ENCODE measurements at regions not wholly inside any gene's neighbourhood (a gene's known extent, or its start where the extent isn't known, plus 50 kb on each side); places are given as distances from the start of the nearest gene placed in this dataset.
A peak's percentile ranks its signal among the peaks of the same experiment; 100 is the strongest.

DNA sequence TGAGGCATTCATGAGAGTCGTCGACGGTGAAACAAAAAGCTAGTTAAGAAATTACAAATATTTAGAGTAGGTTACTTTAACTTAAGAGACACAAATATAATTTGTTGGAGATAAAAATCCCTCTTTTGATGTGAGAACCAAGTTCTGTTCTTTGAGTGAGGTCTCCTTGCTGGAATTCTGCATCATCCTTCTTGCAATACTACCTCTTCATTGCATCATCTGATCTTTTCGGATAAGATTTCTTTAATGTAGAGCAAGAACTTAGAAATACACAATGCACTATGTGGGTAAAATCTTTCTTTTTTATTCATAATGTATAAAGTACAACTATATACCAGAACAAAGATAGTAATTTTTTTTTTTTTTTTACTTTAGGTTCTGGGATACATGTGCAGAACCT, 118.4 kb downstream of the ARL4C start:
- no peak overlapping the region for H3K4me3 ChIP-seq (ENCODE audit: insufficient read depth, low read depth, low read length, poor library complexity, severe bottlenecking)
- no peaks in the 10 kb centered on the region for H3K9me3 ChIP-seq (ENCODE audit: control insufficient read depth, low read length)
- no peak for DNase-seq

GRCh38 chr2:234377761-234378391, 119.0 kb downstream of the ARL4C start:
- no peak overlapping the region for H3K4me3 ChIP-seq (ENCODE audit: insufficient read depth, low read depth, low read length, poor library complexity, severe bottlenecking)
- no peaks in the 10 kb centered on the region for H3K9me3 ChIP-seq (ENCODE audit: control insufficient read depth, low read length)
- H3K36me3 ChIP-seq (ENCODE audit: control insufficient read depth, insufficient read depth, low read length) = no peaks in the 10 kb centered on the region
- no peak overlapping the region for H3K27ac ChIP-seq (ENCODE audit: insufficient read depth, low read length, poor library complexity, severe bottlenecking)
- no peak for DNase-seq
- peaks cover 5% of the 10 kb centered on the region for H3K4me1 ChIP-seq (ENCODE audit: control insufficient read depth, insufficient read depth, low read length, poor library complexity, severe bottlenecking)
- H3K27me3 ChIP-seq (replicated peaks; ENCODE audit: control insufficient read depth, insufficient read depth, low read length, poor library complexity, severe bottlenecking) = no peaks in the 10 kb centered on the region

More for the DNA sequence above, 118.4 kb downstream of the ARL4C start:
- Histone ChIP-seq H3K4me1 (ENCODE audit: control insufficient read depth, insufficient read depth, low read length, poor library complexity, severe bottlenecking) (no peaks in the 10 kb centered on the region), H3K27ac (ENCODE audit: insufficient read depth, low read length, poor library complexity, severe bottlenecking) (no peak overlapping the region), H3K27me3 (replicated peaks; ENCODE audit: control insufficient read depth, insufficient read depth, low read length, poor library complexity, severe bottlenecking) (no peaks in the 10 kb centered on the region), H3K36me3 (ENCODE audit: control insufficient read depth, insufficient read depth, low read length) (no peaks in the 10 kb centered on the region)

DNA sequence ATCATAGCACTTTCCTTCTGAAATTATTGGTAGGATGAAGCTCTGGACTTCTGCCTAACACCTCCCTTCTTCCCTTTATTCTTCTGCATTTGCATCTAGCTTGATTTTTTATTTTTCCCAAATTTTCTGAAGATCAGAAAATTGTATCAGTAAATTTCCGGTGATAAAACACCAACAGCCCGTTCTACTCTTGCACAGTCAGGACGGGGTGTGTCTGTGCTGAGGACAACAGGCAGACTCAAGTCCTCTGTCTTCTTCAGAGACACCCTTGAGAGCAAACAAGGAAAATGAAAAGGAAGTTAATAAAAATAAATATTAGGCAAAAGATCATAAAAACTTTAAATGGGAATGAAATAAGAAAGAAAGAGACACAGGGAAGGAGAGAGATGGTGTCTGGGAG, 120.7 kb downstream of the ARL4C start:
- Histone ChIP-seq H3K36me3 (ENCODE audit: control insufficient read depth, insufficient read depth, low read length) (no peaks in the 10 kb centered on the region), H3K9me3 (ENCODE audit: control insufficient read depth, low read length) (no peaks in the 10 kb centered on the region), H3K27ac (ENCODE audit: insufficient read depth, low read length, poor library complexity, severe bottlenecking) (no peak overlapping the region), H3K4me1 (ENCODE audit: control insufficient read depth, insufficient read depth, low read length, poor library complexity, severe bottlenecking) (peaks cover 17% of the 10 kb centered on the region), H3K4me3 (ENCODE audit: insufficient read depth, low read depth, low read length, poor library complexity, severe bottlenecking) (no peak overlapping the region), H3K27me3 (replicated peaks; ENCODE audit: control insufficient read depth, insufficient read depth, low read length, poor library complexity, severe bottlenecking) (no peaks in the 10 kb centered on the region)
- no peak for DNase-seq

DNA sequence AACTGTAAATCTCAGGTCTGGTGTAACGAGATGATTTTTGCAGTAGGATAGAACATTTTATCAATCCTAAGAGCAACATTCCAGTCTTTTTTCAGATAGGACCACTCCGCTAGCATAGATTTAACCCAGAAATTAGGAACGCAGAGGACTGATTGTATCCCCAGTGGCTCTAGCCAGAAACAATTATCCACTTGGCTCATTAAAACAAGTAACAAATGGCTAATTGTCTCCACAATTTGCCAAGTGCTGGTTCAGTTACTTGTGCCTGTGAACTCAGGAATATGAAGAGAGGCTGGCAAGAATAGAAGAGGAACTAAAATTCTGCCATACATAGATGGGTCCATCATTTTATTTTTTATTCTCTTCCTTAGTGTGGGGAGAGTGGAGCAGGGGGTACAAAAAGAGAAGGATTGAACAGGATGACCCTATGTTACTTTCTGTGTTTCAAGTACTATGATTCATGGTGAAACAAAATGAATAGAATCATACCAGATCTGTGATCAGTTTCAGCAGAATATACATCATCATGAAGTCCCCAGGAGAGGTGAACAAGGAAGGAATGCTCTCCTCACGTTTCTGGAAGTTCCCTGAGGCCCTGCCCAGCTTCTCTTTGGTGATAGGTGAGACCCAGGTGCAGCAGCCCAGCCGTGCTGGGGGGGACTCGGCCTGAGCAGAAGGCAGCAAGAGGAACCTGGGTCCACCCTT, 121.6 kb downstream of the ARL4C start:
- no peak overlapping the region for H3K27ac ChIP-seq (ENCODE audit: insufficient read depth, low read length, poor library complexity, severe bottlenecking)
- peaks cover 17% of the 10 kb centered on the region for H3K4me1 ChIP-seq (ENCODE audit: control insufficient read depth, insufficient read depth, low read length, poor library complexity, severe bottlenecking)
- DNase-seq = no peak
- no peaks in the 10 kb centered on the region for H3K27me3 ChIP-seq (replicated peaks; ENCODE audit: control insufficient read depth, insufficient read depth, low read length, poor library complexity, severe bottlenecking)
- no peak overlapping the region for H3K4me3 ChIP-seq (ENCODE audit: insufficient read depth, low read depth, low read length, poor library complexity, severe bottlenecking)
- no peaks in the 10 kb centered on the region for H3K36me3 ChIP-seq (ENCODE audit: control insufficient read depth, insufficient read depth, low read length)
- H3K9me3 ChIP-seq (ENCODE audit: control insufficient read depth, low read length) = no peaks in the 10 kb centered on the region

DNA sequence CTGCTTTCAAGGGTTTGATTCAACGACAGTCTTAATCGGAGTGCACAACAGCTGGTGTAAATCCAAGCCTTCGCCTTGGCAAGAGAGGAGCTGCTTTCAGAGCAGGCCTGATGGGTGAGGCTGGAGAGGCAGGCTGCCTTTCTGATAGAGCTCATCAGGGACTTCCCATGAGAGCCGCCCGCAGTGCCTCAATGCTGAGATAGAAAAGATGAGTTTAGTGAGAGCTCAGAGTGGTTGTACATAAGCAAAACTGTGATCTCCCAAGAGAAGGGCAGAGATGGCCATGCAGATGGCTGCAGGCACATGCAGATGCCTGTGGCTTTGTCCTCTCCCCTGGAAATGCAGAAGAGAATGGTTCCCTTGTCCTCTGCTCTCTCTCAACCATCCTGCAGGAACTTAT, 122.1 kb downstream of the ARL4C start:
- H3K27me3 ChIP-seq (replicated peaks; ENCODE audit: control insufficient read depth, insufficient read depth, low read length, poor library complexity, severe bottlenecking) = no peaks in the 10 kb centered on the region
- no peak for DNase-seq
- H3K4me3 ChIP-seq (ENCODE audit: insufficient read depth, low read depth, low read length, poor library complexity, severe bottlenecking) = no peak overlapping the region
- H3K4me1 ChIP-seq (ENCODE audit: control insufficient read depth, insufficient read depth, low read length, poor library complexity, severe bottlenecking) = peaks cover 17% of the 10 kb centered on the region
- no peaks in the 10 kb centered on the region for H3K36me3 ChIP-seq (ENCODE audit: control insufficient read depth, insufficient read depth, low read length)
- no peak overlapping the region for H3K27ac ChIP-seq (ENCODE audit: insufficient read depth, low read length, poor library complexity, severe bottlenecking)
- H3K9me3 ChIP-seq (ENCODE audit: control insufficient read depth, low read length) = no peaks in the 10 kb centered on the region

DNA sequence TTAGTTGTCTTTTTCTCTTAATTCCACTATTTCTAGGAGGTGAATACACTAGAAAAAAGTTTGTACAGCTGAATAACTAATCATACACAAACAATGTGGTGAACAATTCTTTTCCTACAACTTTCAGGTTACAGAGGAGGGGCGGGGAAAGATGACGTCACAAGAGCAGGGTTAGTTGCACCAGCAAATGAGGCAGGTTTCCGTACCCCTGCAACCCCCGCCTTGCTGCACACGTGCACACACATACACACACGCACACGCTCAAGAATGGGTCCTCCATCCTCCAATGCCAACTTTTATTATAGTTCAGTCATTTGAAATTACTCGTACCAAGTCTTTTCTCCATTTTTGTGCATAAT, 122.8 kb downstream of the ARL4C start:
- no peak overlapping the region for H3K27ac ChIP-seq (ENCODE audit: insufficient read depth, low read length, poor library complexity, severe bottlenecking)
- H3K4me1 ChIP-seq (ENCODE audit: control insufficient read depth, insufficient read depth, low read length, poor library complexity, severe bottlenecking) = peaks cover 18% of the 10 kb centered on the region
- no peaks in the 10 kb centered on the region for H3K9me3 ChIP-seq (ENCODE audit: control insufficient read depth, low read length)

GRCh38 chr2:234373481-234374149, 123.3 kb downstream of the ARL4C start:
- Histone ChIP-seq H3K4me3 (ENCODE audit: insufficient read depth, low read depth, low read length, poor library complexity, severe bottlenecking) (no peak overlapping the region), H3K4me1 (ENCODE audit: control insufficient read depth, insufficient read depth, low read length, poor library complexity, severe bottlenecking) (peaks cover 23% of the 10 kb centered on the region), H3K9me3 (ENCODE audit: control insufficient read depth, low read length) (no peaks in the 10 kb centered on the region), H3K27ac (ENCODE audit: insufficient read depth, low read length, poor library complexity, severe bottlenecking) (no peak overlapping the region), H3K36me3 (ENCODE audit: control insufficient read depth, insufficient read depth, low read length) (no peaks in the 10 kb centered on the region), H3K27me3 (replicated peaks; ENCODE audit: control insufficient read depth, insufficient read depth, low read length, poor library complexity, severe bottlenecking) (no peaks in the 10 kb centered on the region)
- DNase-seq = no peak

More for the DNA sequence above, 122.8 kb downstream of the ARL4C start:
- Histone ChIP-seq H3K36me3 (ENCODE audit: control insufficient read depth, insufficient read depth, low read length) (no peaks in the 10 kb centered on the region), H3K4me3 (ENCODE audit: insufficient read depth, low read depth, low read length, poor library complexity, severe bottlenecking) (no peak overlapping the region), H3K27me3 (replicated peaks; ENCODE audit: control insufficient read depth, insufficient read depth, low read length, poor library complexity, severe bottlenecking) (no peaks in the 10 kb centered on the region)
- no peak for DNase-seq

- Histone ChIP-seq H3K4me3 (ENCODE audit: insufficient read depth, low read depth, low read length, poor library complexity, severe bottlenecking) (no peak overlapping the region), H3K27me3 (replicated peaks; ENCODE audit: control insufficient read depth, insufficient read depth, low read length, poor library complexity, severe bottlenecking) (no peaks in the 10 kb centered on the region), H3K9me3 (ENCODE audit: control insufficient read depth, low read length) (no peaks in the 10 kb centered on the region), H3K27ac (ENCODE audit: insufficient read depth, low read length, poor library complexity, severe bottlenecking) (no peak overlapping the region), H3K4me1 (ENCODE audit: control insufficient read depth, insufficient read depth, low read length, poor library complexity, severe bottlenecking) (peaks cover 28% of the 10 kb centered on the region), H3K36me3 (ENCODE audit: control insufficient read depth, insufficient read depth, low read length) (no peaks in the 10 kb centered on the region)
- DNase-seq = no peak
These were observed 123.8 kb downstream of the ARL4C start for GRCh38 chr2:234373060-234373459.

DNA sequence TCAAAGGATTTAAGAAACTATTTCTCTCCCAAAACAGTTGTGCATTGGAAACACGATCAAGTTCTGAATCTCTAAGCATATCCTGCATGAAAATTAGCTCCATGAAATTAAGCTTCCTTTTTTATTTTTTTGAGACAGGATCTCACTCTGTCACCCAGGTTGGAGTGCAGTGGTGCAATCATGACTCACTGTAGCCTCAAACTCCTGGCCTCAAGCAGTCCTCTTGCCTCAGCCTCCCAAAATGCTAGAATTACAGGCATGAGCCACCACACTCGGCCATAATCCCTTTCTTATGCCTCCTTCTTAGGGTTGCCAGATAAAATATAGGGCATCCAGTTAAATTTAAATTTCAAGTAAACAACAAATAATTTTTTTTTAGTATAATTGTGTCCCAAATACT, 124.4 kb downstream of the ARL4C start:
- H3K4me1 ChIP-seq (ENCODE audit: control insufficient read depth, insufficient read depth, low read length, poor library complexity, severe bottlenecking) = peaks cover 34% of the 10 kb centered on the region
- H3K9me3 ChIP-seq (ENCODE audit: control insufficient read depth, low read length) = no peaks in the 10 kb centered on the region
- H3K27me3 ChIP-seq (replicated peaks; ENCODE audit: control insufficient read depth, insufficient read depth, low read length, poor library complexity, severe bottlenecking) = no peaks in the 10 kb centered on the region
- no peak for DNase-seq
- H3K27ac ChIP-seq (ENCODE audit: insufficient read depth, low read length, poor library complexity, severe bottlenecking) = no peak overlapping the region
- H3K36me3 ChIP-seq (ENCODE audit: control insufficient read depth, insufficient read depth, low read length) = no peaks in the 10 kb centered on the region
- peak overlapping the region; percentile 1 for H3K4me3 ChIP-seq (ENCODE audit: insufficient read depth, low read depth, low read length, poor library complexity, severe bottlenecking)

DNA sequence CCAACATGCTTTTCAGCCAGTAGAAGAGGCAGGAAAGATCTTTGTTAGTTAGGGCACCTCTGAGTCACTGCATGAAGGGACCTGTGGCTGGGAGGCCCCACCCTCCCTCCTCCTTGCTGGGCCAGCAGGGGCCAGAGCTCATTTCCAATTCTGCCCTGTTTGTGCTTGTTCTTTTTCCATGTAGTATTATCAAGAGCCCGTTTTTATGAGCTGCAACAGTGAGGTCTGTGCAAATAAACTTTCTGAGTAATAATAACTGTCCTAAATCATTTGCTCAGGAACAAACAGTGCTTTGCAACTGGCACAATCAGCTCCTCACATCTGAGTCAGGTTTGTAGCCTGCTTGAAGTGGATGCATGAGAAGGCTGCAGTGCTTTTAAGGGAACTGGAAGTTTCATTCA, 128.0 kb downstream of the ARL4C start:
- Histone ChIP-seq H3K27ac (ENCODE audit: insufficient read depth, low read length, poor library complexity, severe bottlenecking) (peak overlapping the region; percentile 56), H3K36me3 (ENCODE audit: control insufficient read depth, insufficient read depth, low read length) (no peaks in the 10 kb centered on the region), H3K27me3 (replicated peaks; ENCODE audit: control insufficient read depth, insufficient read depth, low read length, poor library complexity, severe bottlenecking) (no peaks in the 10 kb centered on the region), H3K9me3 (ENCODE audit: control insufficient read depth, low read length) (no peaks in the 10 kb centered on the region), H3K4me1 (ENCODE audit: control insufficient read depth, insufficient read depth, low read length, poor library complexity, severe bottlenecking) (peaks cover 46% of the 10 kb centered on the region), H3K4me3 (ENCODE audit: insufficient read depth, low read depth, low read length, poor library complexity, severe bottlenecking) (no peak overlapping the region)
- DNase-seq = peak; percentile 14 to 21 (median 18)

All from effector memory CD4-positive, alpha-beta T cell (primary cell).